HG02981 (cell line): ENCODE measurements at regions not wholly inside any gene's neighbourhood (a gene's known extent, or its start where the extent isn't known, plus 50 kb on each side); places are given as distances from the start of the nearest gene placed in this dataset.

Experiments
- ATAC-seq: cut with Tn5 transposase; IDR thresholded peaks from one replicate; pipeline ENCODE4 v1.9.1; 2021; ENCODE audit warnings: mild to moderate bottlenecking, moderate library complexity; ENCODE audit not compliant: unreplicated experiment

DNA sequence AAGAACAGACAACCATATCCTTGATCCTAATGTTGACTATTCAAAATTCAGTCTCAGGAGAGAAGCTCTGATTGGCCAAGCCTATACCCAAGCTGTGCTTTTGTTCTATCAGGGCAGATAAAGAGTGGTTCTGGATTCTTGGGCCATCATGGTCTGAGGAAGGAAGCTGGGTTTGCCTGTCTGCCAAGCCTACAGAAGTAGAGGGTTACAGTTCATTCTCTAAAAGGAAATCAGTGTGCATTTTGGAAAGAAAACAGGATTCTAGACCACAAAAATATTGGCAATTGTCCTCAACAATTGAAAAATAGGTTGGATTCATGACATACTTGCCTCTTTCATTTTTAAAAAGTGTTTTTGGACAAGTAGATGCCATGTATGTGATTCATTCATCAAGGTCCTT, 145.4 kb upstream of the BMP2 start:
- no peak for ATAC-seq

- ATAC-seq = no peak
Measured at GRCh38 chr20:6618051-6618450, 149.4 kb upstream of the BMP2 start.

GRCh38 chr20:6616421-6616820, 151.1 kb upstream of the BMP2 start:
- ATAC-seq = no peak

GRCh38 chr20:6614836-6615235, 152.7 kb upstream of the BMP2 start:
- ATAC-seq = peak; percentile 62

GRCh38 chr20:6613280-6613861, 154.1 kb upstream of the BMP2 start:
- ATAC-seq = no peak

DNA sequence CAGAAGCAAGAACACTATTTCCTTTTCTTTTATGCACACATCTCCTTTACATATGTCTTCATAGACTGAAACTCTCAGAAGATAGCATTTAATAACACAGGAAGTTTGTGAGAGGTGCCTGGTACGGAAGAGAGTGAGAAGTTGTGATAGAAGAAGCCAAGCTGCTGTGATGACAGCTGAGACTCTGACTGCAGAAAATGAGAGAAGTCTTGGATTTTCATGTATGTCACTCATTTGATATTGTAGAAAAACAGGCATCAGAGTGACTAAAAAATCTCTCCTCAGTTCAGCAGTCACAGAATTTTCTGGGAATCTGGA, 154.9 kb upstream of the BMP2 start:
- ATAC-seq = no peak

DNA sequence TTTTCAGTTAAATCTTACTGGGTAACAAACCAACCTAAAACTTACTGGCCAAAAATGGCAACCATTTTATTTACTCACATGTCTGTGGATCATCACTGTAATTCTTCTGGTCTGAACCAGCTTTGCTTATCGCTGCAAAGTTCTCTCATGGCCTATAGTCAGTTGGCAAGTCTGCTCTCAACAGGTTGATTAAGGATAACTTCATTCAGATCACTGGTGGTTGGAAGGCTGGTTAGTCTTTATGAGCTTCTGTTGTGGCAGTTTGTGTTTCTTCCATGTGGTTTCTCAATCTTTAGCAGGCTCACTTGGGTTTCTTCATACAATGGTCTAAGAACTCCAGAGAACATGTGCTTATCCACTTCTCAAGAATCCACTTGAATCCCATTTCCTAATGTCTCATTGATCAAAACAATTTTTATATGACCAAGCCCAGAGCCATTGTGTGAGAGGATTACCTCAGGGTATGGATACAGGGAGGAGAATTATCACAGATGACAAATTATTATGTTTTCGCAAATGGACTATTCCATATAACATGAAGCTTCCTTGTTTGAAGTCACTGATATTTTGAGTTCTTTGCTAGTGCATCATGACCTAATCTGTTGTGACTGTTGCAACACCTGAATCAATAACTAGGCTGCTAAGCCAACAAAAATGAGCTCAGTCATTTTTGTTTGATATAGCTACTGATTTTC, 155.4 kb upstream of the BMP2 start:
- no peak for ATAC-seq

DNA sequence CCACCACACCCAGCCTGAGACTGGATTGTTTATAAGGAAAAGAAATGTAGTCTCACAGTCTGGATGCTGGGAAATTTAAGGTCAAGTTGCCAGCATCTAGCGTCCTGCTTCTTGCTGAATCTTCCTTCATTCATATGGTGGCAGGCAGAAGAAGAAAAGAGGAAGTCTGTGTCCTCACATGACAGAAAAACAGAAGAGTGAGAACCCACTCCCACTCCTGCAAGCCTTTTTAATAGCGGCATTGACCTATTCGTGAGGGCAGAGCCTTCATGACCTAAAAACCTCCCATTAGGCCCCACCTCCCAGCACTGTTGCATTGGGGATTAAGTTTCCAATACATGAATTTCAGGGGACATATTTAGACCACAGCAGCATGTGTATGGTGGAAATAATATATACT, 160.8 kb upstream of the BMP2 start:
- no peak for ATAC-seq

- no peak for ATAC-seq
Measured at GRCh38 chr20:6605055-6605935, 162.2 kb upstream of the BMP2 start.

- ATAC-seq = no peak
Measured at GRCh38 chr20:6604179-6604578, 163.3 kb upstream of the BMP2 start.

GRCh38 chr20:6599876-6600735, 167.4 kb upstream of the BMP2 start:
- no peak for ATAC-seq

DNA sequence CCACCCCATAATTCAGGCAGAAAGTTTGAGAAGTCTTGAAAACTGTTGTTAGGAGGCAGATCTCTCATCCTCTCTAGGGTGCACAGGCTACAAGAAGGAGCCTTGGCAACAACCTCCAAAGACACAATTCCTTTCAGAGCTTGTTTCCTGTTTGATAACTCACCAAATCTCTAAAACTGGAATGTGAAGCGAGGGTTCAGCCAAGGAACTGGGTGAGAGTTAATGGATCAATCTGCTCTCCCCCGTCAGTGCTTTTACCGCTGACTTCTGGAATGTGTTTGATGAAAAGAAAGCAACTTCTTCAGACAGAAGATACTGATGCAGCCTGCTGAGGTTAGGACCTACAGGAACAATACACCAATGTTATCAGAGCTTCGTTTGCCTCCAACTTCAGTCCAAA, 171.8 kb upstream of the BMP2 start:
- ATAC-seq = no peak

DNA sequence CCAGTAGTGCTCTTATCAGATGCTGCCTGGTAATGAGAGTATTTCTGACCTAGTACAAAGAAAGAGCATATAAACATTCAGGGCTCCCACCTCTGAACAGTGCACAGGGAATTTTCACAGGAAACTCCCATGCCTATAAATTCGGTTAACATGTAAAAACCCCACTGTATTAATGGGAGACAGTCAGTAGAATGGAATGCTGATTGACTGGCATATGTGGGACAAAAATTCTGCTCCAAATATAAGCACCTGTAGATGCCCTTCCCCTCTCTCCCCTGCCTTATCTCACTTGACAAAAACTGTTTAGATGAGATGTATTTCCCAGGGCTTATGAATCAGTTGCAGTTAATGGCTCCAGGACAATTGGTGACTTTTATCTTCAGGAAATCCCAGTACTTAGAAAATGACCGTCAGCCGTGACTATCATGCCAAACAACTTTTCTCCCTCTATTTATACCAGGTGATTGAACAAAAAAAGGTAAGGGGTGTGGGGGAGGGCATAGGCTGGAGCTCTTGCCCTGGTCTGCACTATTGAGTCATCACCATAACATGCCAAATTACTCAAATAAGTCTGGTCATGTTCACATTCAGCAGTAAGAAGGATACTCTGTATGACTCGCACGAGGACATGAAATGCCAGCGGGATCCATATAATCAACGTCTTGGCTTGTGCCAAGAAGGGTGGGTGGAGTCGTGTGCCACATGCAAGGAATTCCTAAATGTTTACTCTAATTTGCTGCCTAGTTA, 176.4 kb upstream of the BMP2 start:
- ATAC-seq = no peak

DNA sequence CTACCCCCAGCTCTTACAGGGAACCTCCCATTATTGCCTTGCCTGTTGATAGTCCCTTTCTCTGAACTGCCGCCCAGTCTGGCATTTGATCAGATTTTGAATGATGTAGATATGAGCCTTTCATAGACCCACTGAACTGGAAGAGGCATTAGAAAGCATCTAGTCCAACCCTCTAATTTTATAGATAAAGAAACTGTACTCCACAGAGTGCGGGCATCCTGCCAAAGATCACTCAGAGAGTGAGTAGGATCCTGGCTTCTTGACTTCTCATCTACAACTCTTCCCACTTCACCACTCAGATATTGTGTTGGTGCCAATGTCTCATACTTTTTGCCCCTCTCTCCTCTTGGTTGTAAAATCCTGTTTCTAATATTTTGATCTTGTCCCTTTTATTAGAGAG, 179.2 kb upstream of the BMP2 start:
- no peak for ATAC-seq

- peak; percentile 91 for ATAC-seq
Measured at GRCh38 chr20:6583134-6583738, 184.2 kb upstream of the BMP2 start.

DNA sequence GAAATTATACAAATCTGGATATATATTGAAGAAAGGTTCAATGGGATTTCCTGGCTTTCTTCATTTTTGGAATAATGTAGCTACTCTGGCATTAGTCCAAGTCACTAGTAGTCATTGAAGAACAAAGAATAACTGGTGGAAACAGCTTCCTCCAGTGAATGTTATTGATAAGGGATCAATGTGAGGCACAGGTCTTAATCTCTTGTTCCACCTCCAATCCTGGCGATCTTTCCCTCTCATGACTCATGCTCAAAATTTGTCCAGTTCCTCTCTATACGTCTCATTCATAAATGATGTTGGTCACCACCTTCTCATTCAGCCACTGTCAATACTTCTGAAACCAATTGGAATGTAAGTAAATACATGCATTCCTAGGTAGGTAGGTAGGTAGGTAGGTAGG, 185.0 kb upstream of the BMP2 start:
- ATAC-seq = no peak

DNA sequence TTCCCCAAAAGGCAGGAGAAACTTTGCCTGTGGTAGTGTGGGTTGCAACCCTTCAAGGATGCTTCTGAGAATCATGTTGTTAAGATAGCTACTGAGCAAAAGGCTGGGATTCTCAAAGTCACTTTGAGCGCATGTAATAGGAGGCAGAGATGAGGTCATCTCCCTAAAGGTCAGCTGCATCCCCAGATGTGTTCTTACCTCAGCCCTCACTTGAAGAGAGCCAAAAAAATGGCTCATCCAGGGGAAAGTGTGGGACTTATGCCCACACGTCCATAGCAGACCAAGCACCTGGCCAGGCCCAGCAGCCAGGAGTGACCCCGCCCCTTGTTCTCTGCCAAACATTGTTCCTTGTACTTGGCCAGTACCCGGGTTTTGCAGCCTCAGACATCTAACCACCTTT, 187.0 kb upstream of the BMP2 start:
- ATAC-seq = no peak

GRCh38 chr20:6579824-6580223, 187.7 kb upstream of the BMP2 start:
- ATAC-seq = no peak

- ATAC-seq = no peak
Measured at GRCh38 chr20:6579417-6579816, 188.1 kb upstream of the BMP2 start.

DNA sequence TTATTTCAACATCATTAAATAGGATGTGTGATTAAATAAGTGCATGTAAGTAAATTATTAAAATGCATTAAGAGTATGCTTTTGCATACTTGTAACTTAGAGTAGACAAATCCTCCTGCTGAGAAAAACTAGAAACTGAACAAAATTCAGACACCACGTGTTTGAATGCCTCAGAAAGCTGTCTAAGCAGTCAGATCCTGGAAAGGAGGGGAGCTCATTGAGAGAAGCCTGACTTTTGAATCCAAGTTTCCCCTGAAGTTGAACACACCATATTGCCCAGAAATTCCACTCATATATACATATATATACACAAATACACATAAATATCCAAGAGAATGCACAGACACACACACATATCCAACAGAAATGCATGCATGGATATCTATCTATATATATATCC, 190.0 kb upstream of the BMP2 start:
- ATAC-seq = no peak
